ENCODE measurements at regions not wholly inside any gene's neighbourhood (a gene's known extent, or its start where the extent isn't known, plus 50 kb on each side); places are given as distances from the start of the nearest gene placed in this dataset.

GRCh38 chr17:73806768-73807167 is 162.5 kb upstream of the SDK2 start:
- DNase-seq (ENCODE audit: low read depth in 1 of 2, low spot score in 1 of 2): no peak

DNA sequence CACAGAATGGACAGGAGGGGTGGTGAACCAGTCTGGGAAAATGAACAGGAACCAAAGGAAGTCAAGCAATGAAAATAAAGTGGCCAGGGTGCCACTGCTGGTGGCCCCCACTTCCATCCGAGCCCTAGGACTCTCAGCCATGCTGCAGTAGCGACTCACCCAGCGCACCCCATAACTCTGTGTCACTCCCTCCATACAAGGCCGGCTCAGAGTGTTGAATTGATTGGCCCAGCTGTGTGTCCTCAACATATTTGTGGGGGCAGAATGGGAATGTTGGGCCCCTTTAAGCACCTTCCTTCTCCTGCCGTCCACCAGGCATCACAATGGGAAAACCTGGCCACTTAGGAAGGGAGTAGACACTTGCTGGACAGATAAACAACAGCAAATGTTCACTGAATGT is 169.0 kb upstream of the SDK2 start:
- no peak for DNase-seq (ENCODE audit: low read depth in 1 of 2, low spot score in 1 of 2)

- no peak for DNase-seq (ENCODE audit: low read depth in 1 of 2, low spot score in 1 of 2)
Observed at GRCh38 chr17:73814075-73814474, 169.8 kb upstream of the SDK2 start.

DNA sequence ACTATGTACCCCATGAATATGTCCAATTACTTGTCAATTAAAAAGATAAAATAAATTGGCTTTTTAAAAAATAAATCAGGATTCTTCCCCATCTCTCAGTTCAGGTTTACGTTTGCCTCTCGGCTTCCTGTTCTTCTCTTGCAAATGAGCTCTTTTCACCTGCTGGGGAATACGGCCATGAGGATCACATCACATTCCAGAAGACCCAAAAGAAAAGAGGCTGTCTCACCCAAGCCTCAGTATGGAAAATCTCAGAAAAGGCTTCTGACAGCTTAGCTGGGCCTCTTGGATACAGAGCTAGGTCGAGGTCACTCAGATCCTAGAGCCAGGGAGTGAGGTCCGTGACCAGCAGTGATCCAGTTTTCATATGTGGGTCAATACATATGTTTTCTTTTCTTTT is 171.2 kb upstream of the SDK2 start:
- no peak for DNase-seq (ENCODE audit: low read depth in 1 of 2, low spot score in 1 of 2)

DNA sequence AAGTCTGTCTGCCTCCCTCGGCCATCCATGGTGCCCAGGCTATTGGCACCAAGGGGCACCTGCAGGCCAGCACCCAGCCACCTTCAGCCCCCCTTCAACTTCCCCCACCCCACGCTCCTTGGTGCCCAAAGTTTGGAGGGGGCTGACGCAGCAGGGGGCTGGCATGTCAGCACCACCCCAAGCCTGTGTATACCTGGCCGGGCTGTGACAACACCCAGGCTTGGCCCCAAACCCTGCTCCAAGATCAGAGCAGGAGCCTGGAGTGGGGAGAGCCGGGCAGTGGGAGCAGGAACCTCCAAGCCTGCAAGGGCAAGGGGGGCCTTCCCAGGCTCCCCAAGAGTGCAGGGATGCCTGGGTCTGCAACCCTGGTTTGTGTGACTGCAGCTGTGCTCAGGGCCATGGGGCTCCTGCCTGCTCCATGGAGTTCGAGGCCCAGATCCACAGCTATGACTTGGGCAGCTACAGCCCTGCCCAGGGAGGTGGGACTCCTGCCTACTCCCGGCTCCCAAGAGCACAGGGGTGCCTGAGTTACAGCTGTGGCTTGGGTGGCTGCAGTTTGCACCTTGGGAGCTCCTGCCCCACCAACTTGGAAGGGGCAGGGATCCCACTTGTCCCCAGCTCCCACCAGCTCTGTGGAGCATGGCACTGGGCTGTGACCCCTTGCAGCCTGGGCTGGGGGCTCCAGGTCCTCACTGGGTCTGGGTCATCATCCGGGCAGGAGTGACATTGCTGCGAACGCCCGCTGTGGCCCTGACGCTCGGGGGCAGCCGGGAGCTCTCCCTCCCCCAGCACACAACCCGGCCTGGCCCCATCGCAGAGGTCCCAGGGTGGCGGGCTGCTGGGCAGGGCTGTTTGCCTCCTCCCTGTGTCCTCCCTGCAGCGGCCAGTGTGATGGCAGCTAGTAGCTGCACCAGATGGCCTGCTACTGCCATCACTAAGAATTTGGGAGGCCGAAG is 175.5 kb upstream of the SDK2 start:
- DNase-seq (ENCODE audit: low read depth in 1 of 2, low spot score in 1 of 2): no peak

- DNase-seq (ENCODE audit: low read depth in 1 of 2, low spot score in 1 of 2): no peak
Observed at GRCh38 chr17:73820686-73821448, 176.6 kb upstream of the SDK2 start.

- no peak for DNase-seq (ENCODE audit: low read depth in 1 of 2, low spot score in 1 of 2)
Observed at GRCh38 chr17:73821665-73822064, 177.4 kb upstream of the SDK2 start.

- no peak for DNase-seq (ENCODE audit: low read depth in 1 of 2, low spot score in 1 of 2)
Observed at GRCh38 chr17:73822371-73822770, 178.1 kb upstream of the SDK2 start.

DNA sequence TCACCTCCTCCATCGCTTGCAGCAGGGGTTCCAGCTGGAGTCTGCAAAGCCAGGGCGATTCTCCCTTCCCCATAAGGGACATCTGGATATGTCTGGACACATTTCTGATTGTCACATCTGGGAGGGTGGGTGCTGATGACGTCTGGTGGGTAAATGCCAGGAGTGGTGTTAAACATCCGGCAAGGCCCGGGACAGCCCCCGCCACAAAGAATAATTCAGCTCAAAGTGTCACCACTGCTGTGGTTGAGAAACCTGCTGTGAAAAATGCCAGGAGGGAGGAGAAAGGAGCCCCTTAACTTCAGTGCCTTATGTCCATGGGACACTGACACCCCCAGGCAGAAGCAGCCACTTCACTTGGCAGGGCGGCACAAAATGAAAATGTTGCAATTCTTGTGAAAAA is 179.4 kb upstream of the SDK2 start:
- no peak for DNase-seq (ENCODE audit: low read depth in 1 of 2, low spot score in 1 of 2)

- no peak for DNase-seq (ENCODE audit: low read depth in 1 of 2, low spot score in 1 of 2)
Observed at GRCh38 chr17:73824321-73824720, 180.1 kb upstream of the SDK2 start.

DNA sequence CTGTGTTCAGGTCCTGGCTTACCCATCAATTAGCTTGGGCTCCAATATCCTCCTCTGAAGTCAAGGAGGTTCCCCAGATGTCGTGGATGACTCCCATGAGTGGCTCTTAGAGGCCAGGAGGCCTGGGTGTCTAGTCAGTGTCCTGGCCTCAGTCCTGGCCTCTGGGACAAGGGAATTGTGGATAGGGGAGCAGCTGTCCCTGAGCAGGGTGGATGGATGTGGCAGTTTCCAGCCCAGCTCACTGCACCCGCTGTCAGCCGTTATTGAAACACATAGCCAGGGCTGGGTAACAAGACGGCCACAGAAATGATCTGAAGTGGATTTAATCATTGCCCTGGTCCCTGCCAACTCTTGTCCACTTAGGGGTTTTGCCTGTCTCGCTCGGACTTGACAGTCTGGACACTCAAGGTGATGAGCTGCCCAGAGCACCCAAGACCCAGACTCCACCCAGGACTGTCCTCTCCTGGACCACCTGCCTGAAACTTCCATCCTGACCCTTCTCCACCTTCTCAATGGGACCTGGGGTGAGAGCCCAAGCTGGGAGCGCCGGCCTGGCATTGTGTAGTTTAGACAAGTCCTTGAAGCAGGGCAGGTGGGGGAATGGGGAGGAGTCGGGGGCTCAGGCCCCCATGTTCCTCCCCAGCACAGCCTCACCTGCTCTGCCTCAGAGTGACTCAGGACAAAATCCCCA is 182.1 kb upstream of the SDK2 start:
- no peak for DNase-seq (ENCODE audit: low read depth in 1 of 2, low spot score in 1 of 2)

- DNase-seq (ENCODE audit: low read depth in 1 of 2, low spot score in 1 of 2): no peak
Observed at GRCh38 chr17:73826872-73827228, 182.6 kb upstream of the SDK2 start.

DNA sequence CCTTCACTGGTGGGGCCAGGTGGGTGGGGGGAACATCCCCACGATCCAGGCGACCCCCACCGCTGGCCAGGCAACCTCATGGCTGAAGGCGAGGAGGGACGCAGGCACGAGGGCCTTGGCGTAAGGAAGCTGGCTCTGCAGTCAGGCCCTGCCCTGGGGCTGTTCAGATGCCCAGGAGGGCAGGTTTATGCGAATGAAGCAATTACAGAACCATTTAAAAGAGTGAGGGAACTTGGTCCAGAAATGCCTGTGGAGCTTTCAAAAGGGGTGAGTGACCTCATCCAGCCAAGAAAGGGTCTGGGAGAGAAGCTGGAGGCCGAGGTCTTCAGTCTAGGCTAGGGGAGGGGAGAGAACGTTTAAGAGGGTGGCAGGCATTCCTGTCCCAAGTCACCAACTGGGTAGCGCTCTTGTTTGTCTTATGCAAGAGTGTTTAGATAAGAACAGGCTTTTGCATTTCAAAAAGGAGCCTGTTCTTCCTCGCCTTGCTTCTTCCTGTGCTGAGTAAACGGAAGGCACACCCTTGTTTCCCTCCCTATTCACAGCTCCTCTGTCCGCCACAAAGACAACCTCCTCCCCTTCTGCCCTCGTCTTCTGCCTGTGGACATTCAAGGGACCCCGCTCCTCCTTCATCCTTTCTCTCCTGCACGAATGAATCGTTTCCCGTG is 183.5 kb upstream of the SDK2 start:
- DNase-seq (ENCODE audit: low read depth in 1 of 2, low spot score in 1 of 2): no peak

- no peak for DNase-seq (ENCODE audit: low read depth in 1 of 2, low spot score in 1 of 2)
Observed at GRCh38 chr17:73829676-73830280, 185.5 kb upstream of the SDK2 start.

DNA sequence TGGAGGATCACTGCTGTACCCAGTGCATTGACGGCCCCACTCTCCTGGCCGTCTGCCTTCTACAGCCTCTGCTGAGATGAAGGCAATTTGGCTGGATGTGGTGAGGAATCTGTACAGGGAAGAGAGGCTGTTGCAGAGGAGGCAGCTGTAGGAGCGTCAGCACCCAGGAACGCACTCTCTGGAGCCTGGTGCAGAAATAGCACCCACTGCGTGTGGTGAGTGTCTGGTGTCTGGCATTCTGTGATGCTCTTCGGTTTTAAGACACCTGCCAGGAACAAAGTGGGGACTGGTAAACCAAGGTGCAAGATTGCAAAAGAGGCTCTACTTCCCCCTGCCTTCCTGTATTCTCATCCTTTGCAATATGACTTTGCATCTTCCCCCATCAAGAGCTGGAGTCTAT is 187.5 kb upstream of the SDK2 start:
- DNase-seq (ENCODE audit: low read depth in 1 of 2, low spot score in 1 of 2): no peak

DNA sequence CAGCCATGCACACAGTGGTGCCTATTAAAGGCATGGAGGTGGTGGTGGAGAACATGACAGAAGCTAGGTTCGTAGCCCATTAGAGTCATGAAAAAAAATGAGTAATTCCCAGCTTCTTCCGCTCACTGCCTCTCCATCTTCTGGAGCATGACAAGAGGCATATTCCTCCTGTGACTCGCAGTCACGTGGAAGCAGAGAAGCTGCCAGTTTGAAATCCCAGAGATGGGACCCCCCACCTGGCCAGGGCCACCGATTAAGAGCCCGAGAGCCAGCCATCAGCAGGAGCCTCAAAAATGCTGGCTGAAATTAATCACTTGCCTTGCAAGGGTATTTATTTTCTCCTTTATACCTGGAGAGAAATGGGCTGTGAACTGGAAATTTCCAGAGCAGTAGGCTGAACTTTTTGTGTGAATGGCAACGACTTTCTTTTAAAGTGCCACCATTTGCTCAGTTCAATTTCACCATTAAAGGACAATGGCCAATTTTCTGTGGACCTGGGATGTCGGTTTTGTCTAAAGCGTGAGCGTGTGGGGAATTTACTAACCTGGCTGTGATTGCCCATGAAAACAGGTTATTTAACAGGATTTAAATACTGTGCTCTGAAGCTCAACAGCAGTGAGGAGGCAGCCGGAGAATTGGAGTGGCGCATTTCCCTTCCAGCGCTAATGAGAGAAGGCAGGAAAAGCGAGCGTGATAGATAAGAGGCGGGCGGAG is 189.7 kb upstream of the SDK2 start:
- no peak for DNase-seq (ENCODE audit: low read depth in 1 of 2, low spot score in 1 of 2)

DNA sequence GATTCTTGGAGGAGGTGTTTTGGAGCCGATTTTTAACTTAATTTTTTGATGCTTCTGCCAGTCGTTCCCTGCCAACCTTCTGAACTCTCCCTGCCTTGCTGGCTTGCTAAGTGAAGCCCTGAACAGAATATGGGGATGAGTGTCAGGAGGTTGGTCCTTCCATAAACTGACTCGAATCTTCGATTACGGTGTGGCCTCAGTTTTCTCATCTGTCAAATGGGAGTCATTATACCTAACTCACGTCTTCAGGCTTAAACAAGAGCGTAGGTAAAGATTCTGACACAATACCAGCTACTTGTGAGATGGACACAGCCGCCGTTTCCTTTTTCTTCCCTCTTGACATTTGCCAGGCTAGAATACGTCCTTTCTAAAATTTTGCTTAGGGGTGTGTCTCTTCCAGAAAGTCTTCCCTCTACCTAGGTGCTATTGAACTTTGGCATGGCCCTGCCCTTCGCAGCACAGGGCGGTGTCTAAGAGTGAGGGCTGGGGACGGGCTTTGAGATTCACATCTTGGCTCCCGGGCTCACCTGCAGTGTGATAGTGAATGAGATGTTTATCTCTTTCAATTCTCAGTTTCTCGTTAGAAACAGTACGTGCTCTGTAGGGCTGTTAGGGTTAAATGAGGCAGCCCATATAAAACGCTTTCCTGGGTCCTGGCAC is 190.6 kb upstream of the SDK2 start:
- no peak for DNase-seq (ENCODE audit: low read depth in 1 of 2, low spot score in 1 of 2)

GRCh38 chr17:73835605-73836004 is 191.4 kb upstream of the SDK2 start:
- no peak for DNase-seq (ENCODE audit: low read depth in 1 of 2, low spot score in 1 of 2)

DNA sequence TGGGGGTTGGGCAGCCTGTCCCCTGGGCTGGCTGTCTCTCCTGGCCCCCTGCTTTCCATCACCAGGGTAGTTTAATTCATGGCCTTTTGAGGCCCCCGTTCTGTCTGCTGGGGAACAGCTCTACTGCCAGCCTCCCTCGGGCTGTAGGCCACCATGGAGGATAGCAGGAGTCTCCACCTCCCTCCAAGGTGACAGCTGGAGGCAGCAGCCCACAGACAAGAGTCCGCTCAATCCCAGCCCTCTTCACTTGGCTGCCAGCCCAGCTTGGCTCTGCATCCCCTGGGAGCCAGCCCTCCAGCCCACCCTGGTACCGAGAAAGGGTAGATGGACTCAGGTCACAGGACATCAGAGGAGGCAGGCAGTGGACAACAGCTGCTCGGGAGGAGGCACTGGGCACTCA is 194.6 kb upstream of the SDK2 start:
- no peak for DNase-seq (ENCODE audit: low read depth in 1 of 2, low spot score in 1 of 2)

- no peak for DNase-seq (ENCODE audit: low read depth in 1 of 2, low spot score in 1 of 2)
Observed at GRCh38 chr17:73840829-73841228, 196.6 kb upstream of the SDK2 start.
